PC-3 (cell line): ENCODE measurements at regions not wholly inside any gene's neighbourhood (a gene's known extent, or its start where the extent isn't known, plus 50 kb on each side); places are given as distances from the start of the nearest gene placed in this dataset.

Source experiments
- ATAC-seq: fragments of 200-7000 bp; cut with Tn5 transposase; 2 replicates; pipeline ENCODE4 v1.9.1; 2020; ENCODE audit warnings: mild to moderate bottlenecking, moderate library complexity
- BruUV-seq: library from RNA; stranded (reverse); fragments of 400-500 nt; replicated peaks from 2 replicates; lab custom pipeline; 2021; lab: Mats Ljungman, UMichigan
- CTCF ChIA-PET: fragments of 300-600 bp; sonication (Branson Sonifier 250); formaldehyde crosslinking; loops from one replicate; lab custom pipeline; 2022; ENCODE audit warnings: antibody characterized with exemption; lab: Charles Lee
- POLR2A ChIA-PET: fragments of 300-600 bp; sonication (Branson Sonifier 250); formaldehyde crosslinking; loops from one replicate; lab custom pipeline; 2022; ENCODE audit warnings: antibody characterized with exemption; ENCODE audit not compliant: unreplicated experiment; lab: Charles Lee
- DNase-seq: peaks from one replicate; pipeline ENCODE4 v3.0.0-alpha.2; 2015
- H2AFZ ChIP-seq: fragments of 300-600 bp; sonication (generic); 2 replicates; pipeline ENCODE4 v1.6.0; 2016; ENCODE audit warnings: antibody characterized with exemption, low read length
- H3F3A ChIP-seq: fragments of 300-600 bp; sonication (generic); one replicate; pipeline ENCODE4 v1.6.0; 2017; ENCODE audit warnings: antibody characterized with exemption, low read length, control low read depth, mild to moderate bottlenecking; ENCODE audit not compliant: unreplicated experiment
- H3K27ac ChIP-seq: fragments of 300-600 bp; sonication (generic); 2 replicates; pipeline ENCODE4 v1.5.1; 2016; ENCODE audit warnings: mild to moderate bottlenecking, low read length
- H3K27me3 ChIP-seq: fragments of 300-600 bp; sonication (generic); 2 replicates; pipeline ENCODE4 v1.6.1; 2016; ENCODE audit warnings: low read length, mixed read lengths
- H3K36me3 ChIP-seq: fragments of 300-600 bp; sonication (generic); 2 replicates; pipeline ENCODE4 v1.6.1; 2016; ENCODE audit warnings: low read depth, mixed run types, low read length, mixed read lengths
- H3K4me1 ChIP-seq: fragments of 300-600 bp; sonication (generic); 2 replicates; pipeline ENCODE4 v1.5.1; 2016; ENCODE audit warnings: low read length; ENCODE audit not compliant: insufficient read depth
- H3K4me2 ChIP-seq: fragments of 300-600 bp; sonication (generic); 2 replicates; pipeline ENCODE4 v1.6.0; 2016; ENCODE audit warnings: low read length
- H3K4me3 ChIP-seq: fragments of 300-600 bp; sonication (generic); 2 replicates; pipeline ENCODE4 v1.5.1; 2016; ENCODE audit warnings: mild to moderate bottlenecking, low read length, mixed read lengths
- H3K79me2 ChIP-seq: fragments of 300-600 bp; sonication (generic); 2 replicates; pipeline ENCODE4 v1.6.1; 2017; ENCODE audit warnings: low read length, mixed read lengths
- H3K9ac ChIP-seq: fragments of 300-600 bp; sonication (generic); 2 replicates; pipeline ENCODE4 v1.6.0; 2016; ENCODE audit warnings: mild to moderate bottlenecking, low read length
- H3K9me2 ChIP-seq: fragments of 300-600 bp; sonication (generic); replicated peaks from 2 replicates; pipeline ENCODE4 v1.6.1; 2016; ENCODE audit warnings: mixed run types, low read length, mixed read lengths
- H3K9me3 ChIP-seq: fragments of 300-600 bp; sonication (generic); 2 replicates; pipeline ENCODE4 v1.6.1; 2016; ENCODE audit warnings: low read length, mixed read lengths
- H4K20me1 ChIP-seq: fragments of 300-600 bp; sonication (generic); 2 replicates; pipeline ENCODE4 v1.6.1; 2016; ENCODE audit warnings: low read length, mixed read lengths
- EZH2 ChIP-seq: fragments of 300-600 bp; sonication (generic); IDR thresholded peaks from one replicate; pipeline ENCODE4 v1.6.1; 2017; ENCODE audit warnings: antibody characterized with exemption, mild to moderate bottlenecking, low read length; ENCODE audit not compliant: unreplicated experiment
- EZH2phosphoT487 ChIP-seq: fragments of 300-600 bp; sonication (generic); IDR thresholded peaks from 2 replicates; pipeline ENCODE4 v1.6.1; 2018; ENCODE audit warnings: mild to moderate bottlenecking, antibody characterized with exemption, low read length, borderline replicate concordance
- intact Hi-C: fragments of 100-400 bp; cut with micrococcal nuclease; formaldehyde crosslinking; loops from 2 replicates; pipeline ENCODE4 v1.9.0; 2023
- TF ChIP-seq, protein P1 (sequence below): fragments of 300-600 bp; sonication (generic); conservative IDR thresholded peaks from 2 replicates; pipeline ENCODE4 v1.5.1; 2017; ENCODE audit warnings: antibody characterized with exemption, low read depth, mild to moderate bottlenecking, low read length

GRCh38 chr17:65444049-65444448 lies 117.4 kb downstream of the AXIN2 start:
- no peaks in the 10 kb centered on the region for H3K36me3 ChIP-seq
- DNase-seq (no peak), ATAC-seq (no peak)
- H3K4me1 ChIP-seq = peaks cover 4% of the 10 kb centered on the region; the same call in 1 of the 2 replicates
- H3F3A ChIP-seq = no peaks in the 10 kb centered on the region
- no peaks in the 10 kb centered on the region for H3K9me2 ChIP-seq
- intact Hi-C loops = no loop called here
- H3K27me3 ChIP-seq = peaks cover 30% of the 10 kb centered on the region; the same call in 1 of the 2 replicates
- TF ChIP-seq, protein P1, sequence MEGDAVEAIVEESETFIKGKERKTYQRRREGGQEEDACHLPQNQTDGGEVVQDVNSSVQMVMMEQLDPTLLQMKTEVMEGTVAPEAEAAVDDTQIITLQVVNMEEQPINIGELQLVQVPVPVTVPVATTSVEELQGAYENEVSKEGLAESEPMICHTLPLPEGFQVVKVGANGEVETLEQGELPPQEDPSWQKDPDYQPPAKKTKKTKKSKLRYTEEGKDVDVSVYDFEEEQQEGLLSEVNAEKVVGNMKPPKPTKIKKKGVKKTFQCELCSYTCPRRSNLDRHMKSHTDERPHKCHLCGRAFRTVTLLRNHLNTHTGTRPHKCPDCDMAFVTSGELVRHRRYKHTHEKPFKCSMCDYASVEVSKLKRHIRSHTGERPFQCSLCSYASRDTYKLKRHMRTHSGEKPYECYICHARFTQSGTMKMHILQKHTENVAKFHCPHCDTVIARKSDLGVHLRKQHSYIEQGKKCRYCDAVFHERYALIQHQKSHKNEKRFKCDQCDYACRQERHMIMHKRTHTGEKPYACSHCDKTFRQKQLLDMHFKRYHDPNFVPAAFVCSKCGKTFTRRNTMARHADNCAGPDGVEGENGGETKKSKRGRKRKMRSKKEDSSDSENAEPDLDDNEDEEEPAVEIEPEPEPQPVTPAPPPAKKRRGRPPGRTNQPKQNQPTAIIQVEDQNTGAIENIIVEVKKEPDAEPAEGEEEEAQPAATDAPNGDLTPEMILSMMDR = no peak
- TF ChIP-seq EZH2 (no peak), EZH2phosphoT487 (no peak)
- no peaks in the 10 kb centered on the region for H3K79me2 ChIP-seq
- CTCF ChIA-PET = no interaction called here
- POLR2A ChIA-PET = no interaction called here
- H2AFZ ChIP-seq = no peak overlapping the region
- no peak overlapping the region for H3K9ac ChIP-seq
- no TSS peak for BruUV-seq
- H3K4me2 ChIP-seq = no peak overlapping the region
- no peak overlapping the region for H3K27ac ChIP-seq
- no peak overlapping the region for H3K4me3 ChIP-seq
- no peaks in the 10 kb centered on the region for H3K9me3 ChIP-seq
- no peaks in the 10 kb centered on the region for H4K20me1 ChIP-seq

- H3K4me1 ChIP-seq = peaks cover 4% of the 10 kb centered on the region; the same call in 1 of the 2 replicates
- DNase-seq (no peak), ATAC-seq (no peak)
- H3K79me2 ChIP-seq = no peaks in the 10 kb centered on the region
- BruUV-seq = no TSS peak
- H3K27me3 ChIP-seq = peaks cover 26% of the 10 kb centered on the region; the same call in 1 of the 2 replicates
- H3K9me2 ChIP-seq = no peaks in the 10 kb centered on the region
- no peaks in the 10 kb centered on the region for H4K20me1 ChIP-seq
- ChIA-PET CTCF (no interaction called here), POLR2A (no interaction called here)
- no peaks in the 10 kb centered on the region for H3K9me3 ChIP-seq
- H2AFZ ChIP-seq = no peak overlapping the region
- TF ChIP-seq EZH2 = no peak
- TF ChIP-seq EZH2phosphoT487 = no peak
- TF ChIP-seq, protein P1 = no peak
- H3F3A ChIP-seq = no peaks in the 10 kb centered on the region
- no peak overlapping the region for H3K4me2 ChIP-seq
- intact Hi-C loops = no loop called here
- no peaks in the 10 kb centered on the region for H3K36me3 ChIP-seq
- H3K27ac ChIP-seq = no peak overlapping the region
- no peak overlapping the region for H3K4me3 ChIP-seq
- H3K9ac ChIP-seq = no peak overlapping the region
Measured at GRCh38 chr17:65442691-65443090, 118.8 kb downstream of the AXIN2 start.

DNA sequence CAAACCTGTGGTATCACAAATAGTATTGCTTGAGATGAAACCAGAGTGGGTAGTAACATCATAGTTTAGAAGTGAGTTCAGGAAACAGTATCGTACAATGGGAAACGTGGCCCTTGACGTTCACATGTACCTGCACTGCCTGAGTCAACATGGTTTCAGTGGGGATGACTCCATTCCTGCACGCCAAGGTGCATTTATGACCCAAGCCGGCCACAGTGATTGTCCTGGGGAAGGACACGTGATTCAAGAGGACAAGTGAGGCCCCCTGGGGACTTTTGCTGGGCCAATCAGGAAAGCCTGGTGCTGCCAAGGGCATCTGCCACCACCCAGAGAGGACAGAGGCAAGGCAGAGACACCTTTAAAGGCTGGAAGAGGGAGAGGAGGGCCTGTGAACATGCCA lies 119.2 kb downstream of the AXIN2 start:
- Histone ChIP-seq H3K9ac (no peak overlapping the region), H3K79me2 (no peaks in the 10 kb centered on the region), H3K27ac (no peak overlapping the region), H3K4me2 (no peak overlapping the region), H3K4me3 (no peak overlapping the region), H3K27me3 (peaks cover 22% of the 10 kb centered on the region; the same call in 1 of the 2 replicates), H2AFZ (no peak overlapping the region), H3F3A (no peaks in the 10 kb centered on the region), H3K36me3 (no peaks in the 10 kb centered on the region), H3K4me1 (peaks cover 4% of the 10 kb centered on the region; the same call in 1 of the 2 replicates), H4K20me1 (no peaks in the 10 kb centered on the region), H3K9me3 (no peaks in the 10 kb centered on the region), H3K9me2 (no peaks in the 10 kb centered on the region)
- ChIA-PET POLR2A (no interaction called here), CTCF (no interaction called here)
- no peak for DNase-seq
- intact Hi-C loops = no loop called here
- no peak for ATAC-seq
- BruUV-seq = no TSS peak
- TF ChIP-seq, protein P1 = no peak
- TF ChIP-seq EZH2 = no peak
- TF ChIP-seq EZH2phosphoT487 = no peak
